Hematopoietic multipotent progenitor cell treated with erythropoietin and hydrocortisone succinate and interleukin-3 and kit ligand, for 4 days (in vitro differentiated cells): ENCODE measurements at regions not wholly inside any gene's neighbourhood (a gene's known extent, or its start where the extent isn't known, plus 50 kb on each side); places are given as distances from the start of the nearest gene placed in this dataset.

Experiments used
- DNase-seq: peaks from one replicate; pipeline ENCODE4 v3.0.0-alpha.2; 2015

DNA sequence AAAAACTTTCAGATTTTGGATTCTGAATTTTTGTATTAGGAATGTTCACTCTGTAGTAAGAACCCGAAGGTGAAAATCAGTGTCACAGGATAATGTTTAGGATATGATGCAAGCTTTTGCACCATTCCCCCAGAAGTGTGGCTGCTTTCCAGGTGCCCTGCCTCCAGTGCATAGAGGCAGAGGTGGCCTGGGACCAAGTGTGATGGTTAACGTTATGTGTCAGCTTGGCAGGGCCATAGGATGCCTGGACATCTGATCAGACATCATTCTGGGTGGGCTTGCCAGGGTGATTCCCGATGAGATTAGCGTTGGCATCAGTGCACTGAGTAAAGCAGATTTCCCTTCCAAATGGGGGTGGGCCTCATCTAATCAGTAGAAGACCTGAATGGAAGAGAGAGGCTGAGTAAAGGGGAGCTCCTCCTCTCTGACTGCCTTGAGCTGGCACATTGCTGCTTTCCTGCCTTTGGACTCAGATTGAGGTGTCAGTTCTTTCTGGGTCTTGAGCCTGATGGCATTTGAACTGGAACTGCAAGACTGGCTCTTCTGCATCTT lies 177.4 kb upstream of the HS6ST1 start:
- no peak for DNase-seq

DNA sequence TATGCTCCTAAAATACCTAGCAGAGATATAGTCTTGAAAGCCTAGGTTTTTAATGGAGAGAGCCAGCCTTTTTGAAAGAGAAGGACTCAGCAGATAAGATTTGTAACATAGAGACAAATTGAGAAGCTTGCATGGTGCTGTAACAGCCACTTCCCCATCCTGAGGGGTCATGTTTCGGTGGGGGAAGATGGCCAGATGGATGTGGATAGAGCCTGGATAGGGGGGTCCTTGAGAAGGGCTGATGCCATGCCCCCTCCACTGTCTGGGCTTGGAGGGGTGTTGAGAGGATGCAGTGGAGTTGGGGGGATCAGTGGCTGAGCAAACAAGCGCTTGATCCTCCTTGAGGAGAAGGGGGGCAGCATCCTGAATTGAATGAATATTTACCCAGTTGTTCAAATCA lies 178.0 kb upstream of the HS6ST1 start:
- DNase-seq = no peak

DNA sequence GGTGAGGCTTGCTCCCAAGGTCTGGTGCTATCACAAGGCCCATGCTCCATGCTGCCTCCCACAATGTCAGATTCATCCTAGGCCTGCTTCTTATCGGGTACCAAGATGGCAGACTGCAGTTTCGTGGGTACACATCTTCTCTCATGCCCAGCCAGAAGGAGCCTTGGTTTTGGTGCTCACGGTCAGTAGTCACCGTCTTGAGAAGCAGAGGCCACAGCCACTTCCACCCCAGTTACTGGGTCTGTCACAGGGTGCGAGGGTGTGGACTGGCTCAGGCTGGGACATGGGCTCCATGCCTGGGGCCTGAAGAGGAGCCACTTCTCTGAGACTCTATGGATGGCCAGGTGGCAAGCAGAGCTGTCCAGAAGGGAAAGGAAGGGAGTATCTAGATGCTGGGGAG lies 178.8 kb upstream of the HS6ST1 start:
- DNase-seq = no peak

DNA sequence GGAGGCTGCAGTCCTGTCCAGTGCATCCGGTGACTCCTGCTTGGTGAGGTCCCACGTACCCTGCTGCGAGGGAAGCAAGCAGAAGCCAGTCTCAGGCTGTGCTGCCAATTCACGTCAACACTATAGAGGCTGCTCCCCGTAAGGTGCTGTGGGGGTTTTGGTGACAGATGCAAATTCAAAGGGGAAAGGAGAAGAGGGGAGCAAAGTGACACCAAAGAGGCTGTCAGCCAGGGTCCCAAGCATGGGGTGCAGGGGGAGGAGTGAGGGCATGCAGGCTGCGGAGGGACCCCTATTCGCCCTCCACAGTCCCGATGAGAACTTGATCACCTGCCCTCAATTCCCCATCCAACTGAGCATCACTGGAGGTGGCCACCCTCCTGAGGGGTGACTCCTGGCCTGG lies 179.4 kb upstream of the HS6ST1 start:
- DNase-seq = no peak

DNA sequence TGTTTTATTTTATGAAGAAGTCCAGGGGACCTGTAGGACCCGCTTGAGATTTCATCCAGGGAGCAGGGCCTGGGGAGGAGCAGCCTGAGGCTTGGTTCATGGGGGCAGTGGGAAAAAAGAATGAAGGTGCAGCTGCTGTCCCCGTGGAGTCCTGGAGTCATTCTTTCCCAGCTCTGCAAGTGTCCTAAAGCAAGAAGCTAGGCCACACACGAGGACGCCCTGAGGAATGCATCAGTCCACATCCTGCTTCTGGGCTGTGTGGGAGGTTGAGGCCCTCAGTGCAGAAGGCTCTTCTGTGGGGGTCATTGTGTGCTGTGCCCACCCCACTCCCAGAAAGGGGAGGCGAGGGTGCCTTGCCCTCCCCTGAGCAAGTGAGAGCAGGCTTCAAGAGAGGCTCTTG lies 179.9 kb upstream of the HS6ST1 start:
- no peak for DNase-seq

DNA sequence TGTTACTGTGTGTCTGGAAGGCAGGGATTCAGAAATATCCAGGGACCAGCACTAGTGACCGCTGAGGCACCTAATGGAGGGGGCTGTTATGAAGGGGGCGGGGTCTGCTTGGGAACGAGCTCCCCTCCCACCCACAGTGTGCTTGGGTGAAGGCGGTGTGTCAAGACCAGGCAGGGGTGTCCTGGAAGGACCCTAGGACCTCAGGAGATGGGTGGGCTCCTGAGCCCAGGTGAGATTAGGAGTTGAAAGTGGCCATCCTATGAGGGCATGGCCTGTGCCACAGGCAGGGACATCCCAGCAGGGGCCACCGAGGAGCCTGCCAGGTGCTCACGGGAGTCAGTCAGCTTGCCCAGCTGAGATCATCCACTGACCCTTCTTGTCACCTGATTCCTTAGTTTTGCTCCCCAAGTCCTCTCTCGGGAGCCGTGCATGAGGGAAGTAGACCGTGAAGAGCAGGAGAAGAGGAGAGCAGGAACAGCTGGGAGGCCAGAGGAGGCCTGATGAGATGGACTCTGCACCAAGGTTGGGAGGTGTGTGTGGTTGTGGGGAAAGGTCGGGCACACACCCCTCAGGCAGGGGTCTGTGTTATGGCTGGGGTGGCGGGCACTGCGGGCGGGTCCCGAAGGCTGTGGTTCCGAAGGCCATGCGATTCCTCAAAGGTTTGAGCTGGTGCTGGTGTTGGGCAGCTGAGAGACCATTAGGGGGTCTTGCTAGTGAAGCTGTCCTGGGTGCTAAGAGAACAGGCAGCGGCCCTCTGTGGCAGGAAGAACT lies 180.9 kb upstream of the HS6ST1 start:
- DNase-seq = no peak

DNA sequence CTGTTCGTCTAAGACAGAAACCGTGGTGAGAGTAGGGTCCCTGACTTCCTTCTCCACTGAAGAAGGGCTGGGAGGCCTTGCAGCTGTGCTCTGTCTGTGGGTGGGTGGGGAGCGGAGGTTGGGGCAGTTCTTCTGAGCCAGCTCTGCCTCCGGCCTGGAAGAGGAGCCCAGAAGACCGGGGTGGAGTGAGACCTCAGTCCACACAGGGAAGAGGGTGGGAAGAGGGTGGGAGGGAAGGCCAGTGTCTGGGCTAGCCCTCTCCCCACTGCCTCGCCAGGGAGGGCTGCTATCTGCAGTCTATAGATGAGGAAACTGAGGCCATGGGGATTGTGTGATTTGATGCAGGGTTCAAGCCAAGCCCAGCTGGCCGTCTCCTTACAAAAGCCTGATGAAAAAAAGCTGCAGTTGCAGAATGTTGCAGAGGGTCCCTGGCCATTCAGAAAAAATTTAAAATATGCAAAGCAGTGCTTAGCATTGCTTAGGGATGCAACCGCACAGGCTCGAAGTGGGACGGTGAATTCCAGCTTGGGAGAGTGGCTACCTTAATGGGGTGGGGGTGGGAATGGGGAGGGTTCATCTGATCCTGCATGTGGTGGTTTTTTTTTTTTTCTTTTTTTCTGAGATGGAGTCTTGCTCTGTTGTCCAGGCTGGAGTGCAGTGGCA lies 181.6 kb upstream of the HS6ST1 start:
- peak; percentile 51 for DNase-seq

DNA sequence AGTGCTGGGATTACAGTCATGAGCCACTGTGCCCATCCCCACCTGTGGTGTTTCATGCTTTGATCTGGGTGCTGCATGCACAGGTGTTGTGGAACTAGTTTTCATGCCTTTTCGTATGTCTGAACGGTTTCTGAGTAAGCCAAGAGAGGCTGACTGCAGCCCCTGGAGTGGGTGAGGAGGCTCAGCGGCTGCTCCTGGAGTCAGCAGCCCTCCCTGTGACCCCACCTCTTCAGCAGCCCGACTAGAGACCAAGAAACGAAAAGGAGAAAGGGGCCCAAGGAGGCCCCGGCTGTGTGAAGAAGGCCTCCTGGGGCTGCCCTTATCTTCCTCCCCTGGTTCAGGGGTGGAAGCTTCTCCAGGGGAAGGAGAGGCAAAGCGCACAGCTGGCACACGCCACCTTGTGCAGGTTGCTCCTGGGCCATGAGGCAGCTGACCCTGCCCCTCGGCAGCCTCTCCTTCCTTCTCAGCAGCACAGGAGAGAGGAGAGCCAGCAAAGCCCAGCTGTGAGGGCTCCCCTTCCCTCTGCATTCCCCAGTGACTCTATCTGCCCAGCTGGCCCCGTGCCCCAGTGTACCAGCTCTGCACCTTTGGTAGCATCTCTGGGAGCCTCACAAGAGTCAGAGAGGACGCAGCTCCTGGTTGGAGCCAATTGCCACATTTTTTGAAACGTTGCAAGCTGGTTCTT lies 182.5 kb upstream of the HS6ST1 start:
- DNase-seq = no peak

DNA sequence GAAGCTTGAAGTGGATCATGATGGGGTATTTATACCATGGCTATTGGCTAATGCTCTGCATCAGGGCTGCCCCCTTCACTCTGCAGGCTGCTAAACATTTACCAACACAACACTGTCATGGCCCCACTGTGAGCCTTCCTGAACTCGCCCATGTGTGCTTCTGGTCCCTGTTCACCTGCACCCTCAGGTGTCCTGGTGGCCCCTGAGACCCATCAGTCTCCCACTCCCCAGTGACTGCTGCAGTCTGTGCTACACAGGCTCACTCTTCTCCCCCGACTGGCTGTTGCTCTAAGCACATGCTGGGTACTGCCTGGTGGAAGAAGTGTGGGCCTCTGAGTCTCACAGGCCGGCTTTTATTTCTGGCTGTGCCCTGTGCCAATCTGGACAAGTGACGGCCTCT lies 183.0 kb upstream of the HS6ST1 start:
- DNase-seq = no peak

DNA sequence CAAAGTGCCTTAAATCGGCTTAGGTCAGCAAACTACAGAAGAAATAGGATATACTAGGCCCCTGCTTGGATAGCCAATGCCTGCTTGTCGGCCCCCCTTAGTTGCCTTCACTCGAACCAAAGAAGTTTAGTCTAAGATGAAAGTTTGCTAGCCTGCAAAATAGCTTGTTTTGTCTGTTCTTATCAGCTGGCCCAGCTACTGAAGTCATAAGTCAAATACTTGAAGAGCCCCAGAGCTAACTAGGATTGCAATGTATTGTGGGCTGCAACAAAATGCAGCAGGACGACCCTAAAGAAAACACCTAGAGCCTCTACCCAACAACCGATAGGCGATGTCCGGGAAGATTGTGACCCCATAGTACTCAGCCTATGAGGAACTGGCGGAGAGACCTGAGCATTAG lies 183.5 kb upstream of the HS6ST1 start:
- DNase-seq = peak; percentile 53

DNA sequence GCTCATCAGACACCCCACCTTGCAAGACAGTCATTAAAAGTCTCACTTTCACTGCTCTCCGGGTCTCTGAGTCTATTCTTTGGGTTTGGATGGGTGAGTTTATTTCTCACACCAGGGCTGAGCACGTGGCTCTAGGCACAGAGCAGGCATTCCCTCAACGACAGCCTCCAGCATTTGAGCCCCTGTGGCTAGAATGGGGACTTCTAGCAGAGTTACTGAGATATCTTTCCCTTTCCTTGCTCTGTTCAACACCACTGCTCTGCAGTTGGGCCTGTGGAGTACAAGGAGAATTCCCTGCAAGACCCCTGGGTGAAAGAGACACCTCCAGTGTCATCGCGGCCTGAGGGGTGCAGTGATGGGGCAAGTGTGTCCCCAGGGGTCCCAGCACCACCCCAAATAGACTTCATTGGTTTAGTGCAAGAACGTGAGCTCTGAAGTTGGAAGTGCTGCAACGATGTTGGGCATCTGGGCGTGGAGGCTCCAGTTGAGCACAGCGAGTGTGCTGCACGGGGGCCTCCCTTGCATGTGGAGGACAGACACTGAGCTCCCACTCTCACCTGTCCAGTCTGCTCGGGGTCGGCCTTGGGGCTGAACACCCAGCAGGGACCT lies 184.1 kb upstream of the HS6ST1 start:
- no peak for DNase-seq

DNA sequence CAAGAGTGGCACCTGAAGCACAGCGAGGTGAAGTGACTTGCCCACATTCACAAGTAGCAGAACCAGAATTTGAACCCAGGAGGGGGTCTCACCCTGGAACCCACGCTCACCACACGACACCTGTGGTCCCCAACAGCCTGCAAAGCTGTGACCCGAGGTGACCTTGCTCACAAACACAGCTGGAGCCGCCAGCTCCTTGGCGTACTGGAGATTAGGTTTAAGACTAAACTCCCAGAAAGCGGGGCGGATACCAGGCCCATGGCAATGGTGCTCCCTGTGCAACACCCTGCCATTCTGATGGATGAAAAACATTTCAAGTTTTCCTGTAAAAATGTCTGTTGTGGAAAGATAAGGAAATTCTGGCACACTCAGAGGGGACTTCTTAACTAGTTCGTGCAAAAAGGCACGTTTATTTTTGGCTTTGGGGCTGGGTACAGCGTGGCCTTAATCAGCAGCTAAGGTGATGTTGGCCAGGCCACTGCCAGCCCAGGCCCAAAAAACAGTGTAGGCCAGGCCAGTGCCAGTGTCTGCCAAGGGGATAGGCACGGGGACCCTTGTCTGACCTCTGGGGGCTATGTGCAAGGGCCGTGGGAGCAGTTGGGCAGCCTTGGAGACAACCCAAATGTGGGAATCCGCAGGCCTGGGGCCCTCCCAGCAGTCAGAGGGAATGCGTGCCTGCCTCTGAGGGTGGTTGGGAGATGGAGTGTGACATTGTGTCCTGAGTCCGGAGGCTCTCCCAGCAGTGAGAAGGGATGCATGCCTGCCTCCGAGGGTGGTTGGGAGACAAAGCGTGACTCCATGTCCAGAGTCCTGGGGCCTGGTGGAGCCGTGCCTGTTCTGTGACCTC lies 185.0 kb upstream of the HS6ST1 start:
- DNase-seq = peak; percentile 85

DNA sequence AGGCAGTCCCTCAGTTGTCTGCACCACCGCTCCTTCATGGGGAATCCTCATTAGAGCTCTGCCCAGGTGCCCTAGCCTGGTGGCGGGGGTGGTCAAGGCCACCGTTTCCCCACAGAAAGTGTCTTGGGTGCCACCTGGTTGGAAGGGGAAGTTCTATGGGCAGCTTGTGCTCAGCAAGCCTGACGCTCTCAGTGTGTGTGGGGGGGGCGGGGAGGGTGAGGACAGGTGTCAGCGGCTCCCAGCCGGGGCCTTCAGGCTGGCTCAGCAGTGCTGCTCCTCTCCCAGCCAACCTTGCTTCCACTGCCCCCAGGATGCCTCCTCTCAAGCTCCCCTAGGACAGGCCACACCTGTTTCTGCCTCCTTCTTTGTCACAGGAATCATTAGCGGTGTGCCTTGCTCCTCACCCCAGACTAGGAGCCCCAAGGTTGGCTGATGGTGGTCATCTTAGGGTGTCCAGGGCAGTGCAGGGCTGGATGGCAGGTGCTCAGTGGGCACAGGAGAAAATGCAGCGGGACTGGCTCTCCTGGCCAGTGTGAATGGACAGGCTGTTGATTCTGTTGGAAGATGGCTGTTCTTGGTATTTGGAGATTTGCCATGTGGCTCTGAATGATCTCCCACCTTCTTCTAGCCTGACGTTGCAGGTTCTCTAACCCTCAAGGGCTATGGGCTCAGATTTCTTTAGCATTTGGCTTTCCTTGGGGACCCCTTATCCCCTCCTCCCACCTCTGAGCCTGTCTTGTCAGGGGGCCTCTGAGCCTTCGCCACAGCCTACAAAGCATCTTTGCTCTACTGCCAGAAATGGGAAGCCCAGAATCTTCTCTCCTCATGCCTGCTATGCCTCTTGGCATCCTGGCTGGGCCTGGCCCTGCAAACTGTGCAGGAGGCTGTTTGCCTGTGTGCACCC lies 185.8 kb upstream of the HS6ST1 start:
- peak; percentile 62 for DNase-seq

DNA sequence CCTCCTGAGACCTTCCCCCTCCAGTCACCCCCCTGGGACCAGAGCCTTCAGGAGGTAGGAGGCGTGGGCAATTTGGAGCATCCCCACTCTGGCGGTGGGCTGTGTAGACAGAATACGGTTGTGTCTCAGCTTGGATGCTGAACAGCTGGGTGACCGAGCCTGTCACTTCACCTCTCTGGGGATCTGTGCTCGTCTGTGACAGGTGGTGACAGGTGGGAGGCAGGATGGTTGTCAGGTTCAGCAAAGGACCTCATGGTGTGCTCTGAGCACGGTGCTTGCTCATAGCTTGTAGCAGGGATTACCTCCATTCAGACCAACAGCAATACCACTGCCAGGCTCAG lies 186.5 kb upstream of the HS6ST1 start:
- no peak for DNase-seq

DNA sequence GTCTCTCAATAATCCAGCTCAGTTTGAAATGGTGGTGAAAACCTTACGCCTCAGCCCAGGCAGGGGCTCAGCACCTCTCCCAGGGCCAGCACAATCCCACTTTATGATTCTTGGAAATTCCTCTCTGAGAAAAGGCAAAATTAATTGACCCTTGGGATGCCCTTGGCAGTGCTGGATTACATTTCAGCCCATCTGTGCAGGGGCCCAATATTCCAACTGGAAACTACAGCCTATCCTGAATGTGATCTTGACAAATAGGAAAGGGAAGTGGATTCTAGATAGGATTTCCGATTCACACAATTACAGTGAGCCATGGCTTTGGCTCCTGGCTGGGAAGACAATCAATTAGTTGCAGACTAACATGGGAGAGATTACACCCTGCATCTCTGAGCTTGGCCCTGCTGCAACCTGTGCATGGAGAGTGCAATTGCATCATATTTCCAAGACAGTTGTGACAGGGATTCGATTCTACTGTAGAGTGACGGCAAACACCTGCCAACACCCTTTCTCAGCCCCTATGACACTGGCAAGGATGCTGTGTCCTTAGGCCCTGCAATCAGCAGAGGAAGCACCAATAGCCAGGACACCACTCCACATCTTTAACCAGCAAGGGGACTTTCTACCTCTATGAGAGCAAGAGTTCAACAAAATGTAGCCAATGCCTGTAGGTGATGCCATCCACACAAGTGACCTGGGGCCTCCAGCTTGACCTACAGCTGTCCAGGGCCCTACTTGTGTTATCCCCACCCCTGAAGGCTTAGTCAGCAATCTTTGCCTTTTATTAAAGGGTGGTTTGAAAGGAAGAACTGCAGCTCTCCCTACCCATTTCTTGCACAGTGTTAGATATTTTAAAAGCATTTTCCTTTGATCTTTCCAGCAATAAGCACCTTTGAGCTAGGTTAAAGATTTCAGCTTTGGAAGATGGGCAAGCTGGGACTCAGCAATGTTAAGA lies 187.2 kb upstream of the HS6ST1 start:
- DNase-seq = no peak

DNA sequence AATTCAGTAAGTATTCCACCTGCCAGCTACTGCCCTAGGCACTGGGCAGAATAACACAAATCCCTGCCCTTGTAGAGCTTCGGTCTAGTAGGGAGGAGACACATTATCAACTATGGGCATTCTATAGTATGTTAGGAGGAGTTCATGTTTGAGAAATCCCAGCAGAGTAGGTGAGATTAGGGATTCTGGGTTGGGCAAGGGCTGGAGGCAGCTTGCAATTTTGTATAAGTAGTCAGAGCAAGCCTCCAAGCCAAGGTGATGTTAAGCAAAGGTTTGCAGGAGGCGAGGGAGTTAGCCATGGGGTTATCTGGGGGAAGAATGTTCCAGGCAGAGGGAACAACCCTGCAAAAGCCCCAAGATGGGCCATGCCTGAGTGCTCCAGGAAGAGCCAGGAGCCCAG lies 187.9 kb upstream of the HS6ST1 start:
- DNase-seq = no peak

DNA sequence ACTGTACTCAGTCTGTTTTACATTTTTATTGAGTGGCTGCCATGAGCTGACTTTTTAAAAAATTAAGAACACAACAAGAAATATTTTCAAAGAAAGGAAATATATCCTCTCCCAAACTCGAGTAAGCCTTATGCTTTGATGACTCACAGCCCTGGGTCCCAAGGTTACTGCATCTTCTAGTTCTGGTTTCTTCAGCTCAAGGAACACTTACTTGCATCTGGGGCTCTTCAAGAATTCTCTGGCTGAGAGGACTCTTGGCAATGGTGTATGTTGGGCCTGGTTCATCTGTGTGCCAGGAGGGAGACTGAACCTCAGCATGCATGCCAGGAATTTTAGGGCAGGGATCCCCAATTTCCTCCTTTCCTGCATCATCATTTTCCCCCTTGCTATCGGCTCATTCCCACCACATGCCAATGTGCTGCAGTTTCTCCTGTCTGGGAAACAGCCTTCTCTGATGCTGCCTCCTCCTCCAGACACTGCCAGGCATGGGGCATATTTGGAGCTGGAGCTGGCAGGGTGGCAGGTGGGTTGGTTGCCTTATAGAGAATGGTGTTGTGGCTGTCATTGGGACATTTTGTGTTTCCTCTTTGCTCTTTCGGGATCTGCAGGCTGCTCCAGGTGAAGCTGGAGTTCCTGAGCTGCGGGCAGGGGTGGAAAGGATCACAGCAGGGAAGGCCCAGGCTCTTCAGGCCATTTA lies 192.2 kb upstream of the HS6ST1 start:
- no peak for DNase-seq

DNA sequence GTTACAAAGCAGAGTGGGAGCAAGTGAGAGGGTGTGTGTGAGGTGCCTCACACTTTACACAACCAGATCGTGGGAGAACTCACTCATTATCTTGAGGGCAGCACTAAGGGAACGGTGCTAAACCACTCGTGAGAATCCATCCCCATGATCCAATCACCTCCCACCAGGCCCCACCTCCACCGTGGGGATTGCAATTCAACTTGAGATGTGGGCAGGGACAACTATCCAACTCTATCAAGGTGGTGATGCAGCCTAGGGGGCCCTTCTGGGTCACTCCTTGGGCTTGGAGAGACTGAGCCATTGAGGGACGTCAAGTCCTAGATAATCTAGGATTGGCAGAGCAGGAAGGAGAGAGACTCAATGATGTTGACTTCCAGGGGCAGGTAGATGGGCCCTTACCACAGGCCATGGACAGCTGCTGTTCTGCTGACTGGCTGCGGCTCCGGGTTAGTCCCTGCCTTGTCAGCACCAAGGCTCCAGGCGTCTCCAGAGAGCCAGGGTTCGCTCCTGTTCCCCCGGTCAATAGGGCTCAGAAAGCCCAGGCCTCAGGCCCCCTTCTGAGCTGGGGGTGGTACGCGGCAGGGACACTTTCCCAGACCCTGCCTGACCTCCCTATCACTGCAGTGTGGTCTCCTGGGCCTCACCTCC lies 193.2 kb upstream of the HS6ST1 start:
- no peak for DNase-seq
